ENCODE measurements at regions not wholly inside any gene's neighbourhood (a gene's known extent, or its start where the extent isn't known, plus 50 kb on each side); places are given as distances from the start of the nearest gene placed in this dataset.

- Histone ChIP-seq H3K9me3 (ENCODE audit: control insufficient read depth, low read length) (no peaks in the 10 kb centered on the region), H3K27me3 (replicated peaks; ENCODE audit: control insufficient read depth, insufficient read depth, low read length, poor library complexity, severe bottlenecking) (no peaks in the 10 kb centered on the region), H3K4me3 (ENCODE audit: insufficient read depth, low read depth, low read length, poor library complexity, severe bottlenecking) (no peak overlapping the region), H3K4me1 (ENCODE audit: control insufficient read depth, insufficient read depth, low read length, poor library complexity, severe bottlenecking) (no peaks in the 10 kb centered on the region), H3K36me3 (ENCODE audit: control insufficient read depth, insufficient read depth, low read length) (no peaks in the 10 kb centered on the region), H3K27ac (ENCODE audit: insufficient read depth, low read length, poor library complexity, severe bottlenecking) (no peak overlapping the region)
- no peak for DNase-seq
Measured at GRCh38 chr1:30600706-30601105, 122.7 kb downstream of the MATN1 start.

GRCh38 chr1:30600258-30600657 is 123.1 kb downstream of the MATN1 start:
- H3K27me3 ChIP-seq (replicated peaks; ENCODE audit: control insufficient read depth, insufficient read depth, low read length, poor library complexity, severe bottlenecking): no peaks in the 10 kb centered on the region
- DNase-seq: no peak

GRCh38 chr1:30599721-30600120 is 123.7 kb downstream of the MATN1 start:
- H3K4me3 ChIP-seq (ENCODE audit: insufficient read depth, low read depth, low read length, poor library complexity, severe bottlenecking): no peak overlapping the region

More at GRCh38 chr1:30600258-30600657, 123.1 kb downstream of the MATN1 start:
- Histone ChIP-seq H3K27ac (ENCODE audit: insufficient read depth, low read length, poor library complexity, severe bottlenecking) (no peak overlapping the region), H3K4me1 (ENCODE audit: control insufficient read depth, insufficient read depth, low read length, poor library complexity, severe bottlenecking) (no peaks in the 10 kb centered on the region), H3K36me3 (ENCODE audit: control insufficient read depth, insufficient read depth, low read length) (no peaks in the 10 kb centered on the region), H3K4me3 (ENCODE audit: insufficient read depth, low read depth, low read length, poor library complexity, severe bottlenecking) (no peak overlapping the region), H3K9me3 (ENCODE audit: control insufficient read depth, low read length) (no peaks in the 10 kb centered on the region)

GRCh38 chr1:30598571-30599114 is 124.7 kb downstream of the MATN1 start:
- H3K9me3 ChIP-seq (ENCODE audit: control insufficient read depth, low read length): no peaks in the 10 kb centered on the region
- no peak overlapping the region for H3K4me3 ChIP-seq (ENCODE audit: insufficient read depth, low read depth, low read length, poor library complexity, severe bottlenecking)
- H3K36me3 ChIP-seq (ENCODE audit: control insufficient read depth, insufficient read depth, low read length): no peaks in the 10 kb centered on the region
- no peak for DNase-seq
- no peaks in the 10 kb centered on the region for H3K4me1 ChIP-seq (ENCODE audit: control insufficient read depth, insufficient read depth, low read length, poor library complexity, severe bottlenecking)
- no peak overlapping the region for H3K27ac ChIP-seq (ENCODE audit: insufficient read depth, low read length, poor library complexity, severe bottlenecking)
- no peaks in the 10 kb centered on the region for H3K27me3 ChIP-seq (replicated peaks; ENCODE audit: control insufficient read depth, insufficient read depth, low read length, poor library complexity, severe bottlenecking)

More at GRCh38 chr1:30599721-30600120, 123.7 kb downstream of the MATN1 start:
- Histone ChIP-seq H3K9me3 (ENCODE audit: control insufficient read depth, low read length) (no peaks in the 10 kb centered on the region), H3K27ac (ENCODE audit: insufficient read depth, low read length, poor library complexity, severe bottlenecking) (no peak overlapping the region), H3K4me1 (ENCODE audit: control insufficient read depth, insufficient read depth, low read length, poor library complexity, severe bottlenecking) (no peaks in the 10 kb centered on the region), H3K27me3 (replicated peaks; ENCODE audit: control insufficient read depth, insufficient read depth, low read length, poor library complexity, severe bottlenecking) (no peaks in the 10 kb centered on the region), H3K36me3 (ENCODE audit: control insufficient read depth, insufficient read depth, low read length) (no peaks in the 10 kb centered on the region)
- DNase-seq: no peak

- Histone ChIP-seq H3K27ac (ENCODE audit: insufficient read depth, low read length, poor library complexity, severe bottlenecking) (no peak overlapping the region), H3K27me3 (replicated peaks; ENCODE audit: control insufficient read depth, insufficient read depth, low read length, poor library complexity, severe bottlenecking) (no peaks in the 10 kb centered on the region), H3K4me3 (ENCODE audit: insufficient read depth, low read depth, low read length, poor library complexity, severe bottlenecking) (no peak overlapping the region), H3K9me3 (ENCODE audit: control insufficient read depth, low read length) (no peaks in the 10 kb centered on the region), H3K4me1 (ENCODE audit: control insufficient read depth, insufficient read depth, low read length, poor library complexity, severe bottlenecking) (no peaks in the 10 kb centered on the region), H3K36me3 (ENCODE audit: control insufficient read depth, insufficient read depth, low read length) (no peaks in the 10 kb centered on the region)
- no peak for DNase-seq
Measured at GRCh38 chr1:30597711-30598110, 125.7 kb downstream of the MATN1 start.

- no peak for DNase-seq
- no peaks in the 10 kb centered on the region for H3K36me3 ChIP-seq (ENCODE audit: control insufficient read depth, insufficient read depth, low read length)
- no peaks in the 10 kb centered on the region for H3K4me1 ChIP-seq (ENCODE audit: control insufficient read depth, insufficient read depth, low read length, poor library complexity, severe bottlenecking)
- H3K27ac ChIP-seq (ENCODE audit: insufficient read depth, low read length, poor library complexity, severe bottlenecking): no peak overlapping the region
- no peaks in the 10 kb centered on the region for H3K27me3 ChIP-seq (replicated peaks; ENCODE audit: control insufficient read depth, insufficient read depth, low read length, poor library complexity, severe bottlenecking)
- no peak overlapping the region for H3K4me3 ChIP-seq (ENCODE audit: insufficient read depth, low read depth, low read length, poor library complexity, severe bottlenecking)
- H3K9me3 ChIP-seq (ENCODE audit: control insufficient read depth, low read length): no peaks in the 10 kb centered on the region
Measured at GRCh38 chr1:30596891-30597290, 126.5 kb downstream of the MATN1 start.

- H3K9me3 ChIP-seq (ENCODE audit: control insufficient read depth, low read length): no peaks in the 10 kb centered on the region
Measured at GRCh38 chr1:30596470-30596869, 126.9 kb downstream of the MATN1 start.

GRCh38 chr1:30589083-30589482 is 134.3 kb downstream of the MATN1 start:
- Histone ChIP-seq H3K9me3 (ENCODE audit: control insufficient read depth, low read length) (no peaks in the 10 kb centered on the region), H3K36me3 (ENCODE audit: control insufficient read depth, insufficient read depth, low read length) (no peaks in the 10 kb centered on the region), H3K4me3 (ENCODE audit: insufficient read depth, low read depth, low read length, poor library complexity, severe bottlenecking) (no peak overlapping the region), H3K27ac (ENCODE audit: insufficient read depth, low read length, poor library complexity, severe bottlenecking) (no peak overlapping the region), H3K4me1 (ENCODE audit: control insufficient read depth, insufficient read depth, low read length, poor library complexity, severe bottlenecking) (no peaks in the 10 kb centered on the region), H3K27me3 (replicated peaks; ENCODE audit: control insufficient read depth, insufficient read depth, low read length, poor library complexity, severe bottlenecking) (no peaks in the 10 kb centered on the region)
- DNase-seq: no peak

More at GRCh38 chr1:30596470-30596869, 126.9 kb downstream of the MATN1 start:
- Histone ChIP-seq H3K4me1 (ENCODE audit: control insufficient read depth, insufficient read depth, low read length, poor library complexity, severe bottlenecking) (no peaks in the 10 kb centered on the region), H3K27me3 (replicated peaks; ENCODE audit: control insufficient read depth, insufficient read depth, low read length, poor library complexity, severe bottlenecking) (no peaks in the 10 kb centered on the region), H3K36me3 (ENCODE audit: control insufficient read depth, insufficient read depth, low read length) (no peaks in the 10 kb centered on the region), H3K27ac (ENCODE audit: insufficient read depth, low read length, poor library complexity, severe bottlenecking) (no peak overlapping the region), H3K4me3 (ENCODE audit: insufficient read depth, low read depth, low read length, poor library complexity, severe bottlenecking) (no peak overlapping the region)
- DNase-seq: no peak

GRCh38 chr1:30588311-30589073 is 134.9 kb downstream of the MATN1 start:
- Histone ChIP-seq H3K9me3 (ENCODE audit: control insufficient read depth, low read length) (no peaks in the 10 kb centered on the region), H3K4me1 (ENCODE audit: control insufficient read depth, insufficient read depth, low read length, poor library complexity, severe bottlenecking) (no peaks in the 10 kb centered on the region), H3K27ac (ENCODE audit: insufficient read depth, low read length, poor library complexity, severe bottlenecking) (no peak overlapping the region), H3K4me3 (ENCODE audit: insufficient read depth, low read depth, low read length, poor library complexity, severe bottlenecking) (no peak overlapping the region), H3K36me3 (ENCODE audit: control insufficient read depth, insufficient read depth, low read length) (no peaks in the 10 kb centered on the region), H3K27me3 (replicated peaks; ENCODE audit: control insufficient read depth, insufficient read depth, low read length, poor library complexity, severe bottlenecking) (no peaks in the 10 kb centered on the region)
- no peak for DNase-seq

- DNase-seq: no peak
- no peak overlapping the region for H3K4me3 ChIP-seq (ENCODE audit: insufficient read depth, low read depth, low read length, poor library complexity, severe bottlenecking)
- H3K4me1 ChIP-seq (ENCODE audit: control insufficient read depth, insufficient read depth, low read length, poor library complexity, severe bottlenecking): no peaks in the 10 kb centered on the region
- no peaks in the 10 kb centered on the region for H3K36me3 ChIP-seq (ENCODE audit: control insufficient read depth, insufficient read depth, low read length)
- H3K27ac ChIP-seq (ENCODE audit: insufficient read depth, low read length, poor library complexity, severe bottlenecking): no peak overlapping the region
- H3K9me3 ChIP-seq (ENCODE audit: control insufficient read depth, low read length): no peaks in the 10 kb centered on the region
- H3K27me3 ChIP-seq (replicated peaks; ENCODE audit: control insufficient read depth, insufficient read depth, low read length, poor library complexity, severe bottlenecking): no peaks in the 10 kb centered on the region
Measured at GRCh38 chr1:30586671-30587070, 136.7 kb downstream of the MATN1 start.
